ENCODE measurements at regions not wholly inside any gene's neighbourhood (a gene's known extent, or its start where the extent isn't known, plus 50 kb on each side); places are given as distances from the start of the nearest gene placed in this dataset.

GRCh38 chr7:7125963-7126362 is 56.4 kb upstream of the C1GALT1 start:
- no peaks in the 10 kb centered on the region for H3K9me3 ChIP-seq (ENCODE audit: low read length)

GRCh38 chr7:7127773-7128172 is 54.6 kb upstream of the C1GALT1 start:
- H3K36me3 ChIP-seq (ENCODE audit: insufficient read depth, low read length), result no peaks in the 10 kb centered on the region
- H3K4me2 ChIP-seq (ENCODE audit: low read length), result no peak overlapping the region
- no peaks in the 10 kb centered on the region for H3F3A ChIP-seq (ENCODE audit: insufficient read depth, low read length, poor library complexity, severe bottlenecking)
- H4K20me1 ChIP-seq (ENCODE audit: insufficient read depth), result no peaks in the 10 kb centered on the region
- H3K27me3 ChIP-seq (ENCODE audit: insufficient read depth, low read depth, low read length), result no peaks in the 10 kb centered on the region
- no peaks in the 10 kb centered on the region for H3K79me2 ChIP-seq (replicated peaks; ENCODE audit: insufficient read depth, low read length)
- no peaks in the 10 kb centered on the region for H3K9me2 ChIP-seq (ENCODE audit: insufficient read depth, low read length)
- H3K27ac ChIP-seq (ENCODE audit: low read length), result no peak overlapping the region
- no peaks in the 10 kb centered on the region for H3K9me3 ChIP-seq (ENCODE audit: low read length)
- TF ChIP-seq EP300 (conservative IDR thresholded peaks at IDR 0.05; ENCODE audit: poor library complexity, severe bottlenecking) (no peak), POLR2AphosphoS5 (IDR thresholded peaks at IDR 0.05) (no peak), REST (IDR thresholded peaks at IDR 0.05; ENCODE audit: borderline replicate concordance) (no peak), CTCF (IDR thresholded peaks at IDR 0.05; ENCODE audit: poor library complexity, severe bottlenecking) (no peak), EZH2 (IDR thresholded peaks at IDR 0.05; ENCODE audit: borderline replicate concordance, insufficient read depth, low read length, poor library complexity, severe bottlenecking) (no peak), TAF1 (IDR thresholded peaks at IDR 0.05; ENCODE audit: low read depth) (no peak), MXI1 (conservative IDR thresholded peaks at IDR 0.05; ENCODE audit: poor library complexity, severe bottlenecking) (no peak), SMC3 (conservative IDR thresholded peaks at IDR 0.05; ENCODE audit: poor library complexity) (no peak), RAD21 (conservative IDR thresholded peaks at IDR 0.05) (no peak)
- H3K4me3 ChIP-seq (ENCODE audit: low read length), result no peak overlapping the region
- H3K9ac ChIP-seq (ENCODE audit: low read length), result no peak overlapping the region
- H2AFZ ChIP-seq (ENCODE audit: low read depth, low read length), result no peak overlapping the region

More at GRCh38 chr7:7125963-7126362, 56.4 kb upstream of the C1GALT1 start:
- no peak overlapping the region for H3K4me3 ChIP-seq (ENCODE audit: low read length)
- no peaks in the 10 kb centered on the region for H3K79me2 ChIP-seq (replicated peaks; ENCODE audit: insufficient read depth, low read length)
- no peak overlapping the region for H3K27ac ChIP-seq (ENCODE audit: low read length)
- H3K9me2 ChIP-seq (ENCODE audit: insufficient read depth, low read length), result no peaks in the 10 kb centered on the region
- H3F3A ChIP-seq (ENCODE audit: insufficient read depth, low read length, poor library complexity, severe bottlenecking), result no peaks in the 10 kb centered on the region
- H3K36me3 ChIP-seq (ENCODE audit: insufficient read depth, low read length), result no peaks in the 10 kb centered on the region
- H3K27me3 ChIP-seq (ENCODE audit: insufficient read depth, low read depth, low read length), result no peaks in the 10 kb centered on the region
- TF ChIP-seq EP300 (conservative IDR thresholded peaks at IDR 0.05; ENCODE audit: poor library complexity, severe bottlenecking) (no peak), EZH2 (IDR thresholded peaks at IDR 0.05; ENCODE audit: borderline replicate concordance, insufficient read depth, low read length, poor library complexity, severe bottlenecking) (no peak), RAD21 (conservative IDR thresholded peaks at IDR 0.05) (no peak)
- H3K9ac ChIP-seq (ENCODE audit: low read length), result no peak overlapping the region
- H4K20me1 ChIP-seq (ENCODE audit: insufficient read depth), result no peaks in the 10 kb centered on the region
- no peak overlapping the region for H2AFZ ChIP-seq (ENCODE audit: low read depth, low read length)
- no peak overlapping the region for H3K4me2 ChIP-seq (ENCODE audit: low read length)

DNA sequence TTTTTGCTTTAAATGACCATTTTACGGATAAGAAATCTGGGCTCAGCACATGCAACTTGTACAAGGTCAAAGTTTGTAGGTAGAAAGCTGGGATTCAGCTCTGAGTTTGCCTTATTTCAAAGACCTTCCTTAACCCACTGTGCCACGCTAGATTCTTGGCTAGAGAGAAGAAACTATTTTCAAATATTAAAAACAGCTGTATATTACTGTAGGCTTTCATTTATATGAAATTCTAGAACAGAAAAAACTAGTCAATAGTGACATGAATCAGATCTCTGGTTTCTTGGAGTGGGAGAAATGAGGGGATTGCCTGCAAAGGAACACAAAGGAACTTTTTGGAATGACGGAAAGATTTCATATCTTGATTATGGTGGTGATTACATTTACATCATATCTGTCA is 53.0 kb upstream of the C1GALT1 start:
- no peaks in the 10 kb centered on the region for H3K36me3 ChIP-seq (ENCODE audit: insufficient read depth, low read length)
- no peaks in the 10 kb centered on the region for H3K9me3 ChIP-seq (ENCODE audit: low read length)
- H3K27ac ChIP-seq (ENCODE audit: low read length), result no peak overlapping the region
- no peak overlapping the region for H3K4me3 ChIP-seq (ENCODE audit: low read length)
- no peak for TF ChIP-seq POLR2AphosphoS5 (IDR thresholded peaks at IDR 0.05)
- no peak for TF ChIP-seq SMC3 (conservative IDR thresholded peaks at IDR 0.05; ENCODE audit: poor library complexity)
- no peak for TF ChIP-seq EP300 (conservative IDR thresholded peaks at IDR 0.05; ENCODE audit: poor library complexity, severe bottlenecking)
- no peak for TF ChIP-seq TAF1 (IDR thresholded peaks at IDR 0.05; ENCODE audit: low read depth)
- TF ChIP-seq REST (IDR thresholded peaks at IDR 0.05; ENCODE audit: borderline replicate concordance), result no peak
- TF ChIP-seq EZH2 (IDR thresholded peaks at IDR 0.05; ENCODE audit: borderline replicate concordance, insufficient read depth, low read length, poor library complexity, severe bottlenecking), result no peak
- H3K4me2 ChIP-seq (ENCODE audit: low read length), result no peak overlapping the region
- H3K9me2 ChIP-seq (ENCODE audit: insufficient read depth, low read length), result no peaks in the 10 kb centered on the region
- H4K20me1 ChIP-seq (ENCODE audit: insufficient read depth), result no peaks in the 10 kb centered on the region
- H3K9ac ChIP-seq (ENCODE audit: low read length), result no peak overlapping the region
- no peaks in the 10 kb centered on the region for H3K27me3 ChIP-seq (ENCODE audit: insufficient read depth, low read depth, low read length)
- H3F3A ChIP-seq (ENCODE audit: insufficient read depth, low read length, poor library complexity, severe bottlenecking), result no peaks in the 10 kb centered on the region
- no peak overlapping the region for H2AFZ ChIP-seq (ENCODE audit: low read depth, low read length)
- no peaks in the 10 kb centered on the region for H3K79me2 ChIP-seq (replicated peaks; ENCODE audit: insufficient read depth, low read length)
